A673 (cell line): ENCODE measurements at regions not wholly inside any gene's neighbourhood (a gene's known extent, or its start where the extent isn't known, plus 50 kb on each side); places are given as distances from the start of the nearest gene placed in this dataset.

Experiments used
- BruUV-seq: library from RNA; stranded (reverse); fragments of 400-500 nt; replicated peaks from 2 replicates; lab custom pipeline; 2021; lab: Mats Ljungman, UMichigan
- CTCF ChIA-PET: fragments of 300-600 bp; sonication (Branson Sonifier 250); formaldehyde crosslinking; loops from one replicate; lab custom pipeline; 2022; ENCODE audit warnings: antibody characterized with exemption; lab: Charles Lee
- POLR2A ChIA-PET: fragments of 300-600 bp; sonication (Branson Sonifier 250); formaldehyde crosslinking; loops from one replicate; lab custom pipeline; 2022; ENCODE audit warnings: antibody characterized with exemption; ENCODE audit not compliant: low non-redundant PET; lab: Charles Lee
- DNase-seq: peaks from one replicate; pipeline ENCODE4 v3.0.0-alpha.2; 2015; ENCODE audit warnings: low spot score
- H3K27ac ChIP-seq: fragments of 200-600 bp; sonication (generic); 2 replicates; pipeline ENCODE4 v1.5.1; 2016; ENCODE audit warnings: mixed run types, low read depth, mild to moderate bottlenecking, mixed read lengths, antibody characterized with exemption, low read length; ENCODE audit not compliant: poor library complexity, severe bottlenecking
- H3K27me3 ChIP-seq: fragments of 200-600 bp; sonication (generic); replicated peaks from 2 replicates; pipeline ENCODE4 v1.6.1; 2017; ENCODE audit warnings: mixed run types, low read depth, mild to moderate bottlenecking, mixed read lengths, antibody characterized with exemption, low read length; ENCODE audit not compliant: insufficient read depth, poor library complexity
- H3K36me3 ChIP-seq: fragments of 200-600 bp; sonication (generic); 2 replicates; pipeline ENCODE4 v1.6.1; 2016; ENCODE audit warnings: mixed run types, mild to moderate bottlenecking, mixed read lengths, antibody characterized with exemption, low read length; ENCODE audit not compliant: insufficient read depth, poor library complexity, severe bottlenecking
- H3K4me1 ChIP-seq: fragments of 200-600 bp; sonication (generic); 2 replicates; pipeline ENCODE4 v1.6.1; 2017; ENCODE audit warnings: mixed run types, mild to moderate bottlenecking, mixed read lengths, antibody characterized with exemption, low read length; ENCODE audit not compliant: insufficient read depth, poor library complexity, severe bottlenecking
- H3K4me3 ChIP-seq: fragments of 200-600 bp; sonication (generic); 2 replicates; pipeline ENCODE4 v1.5.1; 2016; ENCODE audit warnings: low read depth, mixed run types, mild to moderate bottlenecking, mixed read lengths, low read length; ENCODE audit not compliant: poor library complexity, severe bottlenecking
- H3K9me3 ChIP-seq: fragments of 200-600 bp; sonication (generic); 2 replicates; pipeline ENCODE4 v1.6.1; 2016; ENCODE audit warnings: mixed run types, low read depth, mild to moderate bottlenecking, mixed read lengths, antibody characterized with exemption, low read length; ENCODE audit not compliant: poor library complexity, severe bottlenecking
- EZH2 ChIP-seq: fragments of 200-600 bp; sonication (generic); IDR thresholded peaks from 2 replicates; pipeline ENCODE4 v1.6.1; 2017; ENCODE audit warnings: borderline replicate concordance, low read depth, mild to moderate bottlenecking, mixed read lengths, antibody characterized with exemption, low read length; ENCODE audit not compliant: poor library complexity, severe bottlenecking
- intact Hi-C: fragments of 100-400 bp; cut with micrococcal nuclease; formaldehyde crosslinking; loops from one replicate; pipeline ENCODE4 v1.10.0; 2022; ENCODE audit not compliant: unreplicated experiment
- TF ChIP-seq, protein P1 (sequence below): fragments of 300-800, 200-600 bp; sonication (generic); conservative IDR thresholded peaks from 2 replicates; pipeline ENCODE4 v1.5.1; 2017; ENCODE audit warnings: low read depth, mild to moderate bottlenecking, antibody characterized with exemption, low read length, moderate library complexity, mixed read lengths

- TF ChIP-seq EZH2, result no peak
- TF ChIP-seq, protein P1, sequence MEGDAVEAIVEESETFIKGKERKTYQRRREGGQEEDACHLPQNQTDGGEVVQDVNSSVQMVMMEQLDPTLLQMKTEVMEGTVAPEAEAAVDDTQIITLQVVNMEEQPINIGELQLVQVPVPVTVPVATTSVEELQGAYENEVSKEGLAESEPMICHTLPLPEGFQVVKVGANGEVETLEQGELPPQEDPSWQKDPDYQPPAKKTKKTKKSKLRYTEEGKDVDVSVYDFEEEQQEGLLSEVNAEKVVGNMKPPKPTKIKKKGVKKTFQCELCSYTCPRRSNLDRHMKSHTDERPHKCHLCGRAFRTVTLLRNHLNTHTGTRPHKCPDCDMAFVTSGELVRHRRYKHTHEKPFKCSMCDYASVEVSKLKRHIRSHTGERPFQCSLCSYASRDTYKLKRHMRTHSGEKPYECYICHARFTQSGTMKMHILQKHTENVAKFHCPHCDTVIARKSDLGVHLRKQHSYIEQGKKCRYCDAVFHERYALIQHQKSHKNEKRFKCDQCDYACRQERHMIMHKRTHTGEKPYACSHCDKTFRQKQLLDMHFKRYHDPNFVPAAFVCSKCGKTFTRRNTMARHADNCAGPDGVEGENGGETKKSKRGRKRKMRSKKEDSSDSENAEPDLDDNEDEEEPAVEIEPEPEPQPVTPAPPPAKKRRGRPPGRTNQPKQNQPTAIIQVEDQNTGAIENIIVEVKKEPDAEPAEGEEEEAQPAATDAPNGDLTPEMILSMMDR, result no peak
- H3K27ac ChIP-seq, result no peak overlapping the region
- intact Hi-C loops, result no loop called here
- POLR2A ChIA-PET, result no interaction called here
- DNase-seq, result no peak
- no peaks in the 10 kb centered on the region for H3K36me3 ChIP-seq
- no peaks in the 10 kb centered on the region for H3K27me3 ChIP-seq
- no peaks in the 10 kb centered on the region for H3K9me3 ChIP-seq
- H3K4me1 ChIP-seq, result no peaks in the 10 kb centered on the region
- no peak overlapping the region for H3K4me3 ChIP-seq
- CTCF ChIA-PET, result no interaction called here
- no TSS peak for BruUV-seq
These were observed 275.9 kb upstream of the KLHL1 start for GRCh38 chr13:70384156-70384555.

GRCh38 chr13:70380809-70381208, 272.6 kb upstream of the KLHL1 start:
- DNase-seq, result no peak
- CTCF ChIA-PET, result no interaction called here
- Histone ChIP-seq H3K27ac (no peak overlapping the region), H3K9me3 (no peaks in the 10 kb centered on the region), H3K4me3 (no peak overlapping the region), H3K36me3 (no peaks in the 10 kb centered on the region), H3K4me1 (no peaks in the 10 kb centered on the region), H3K27me3 (no peaks in the 10 kb centered on the region)
- TF ChIP-seq, protein P1, result no peak
- no peak for TF ChIP-seq EZH2
- POLR2A ChIA-PET, result no interaction called here
- intact Hi-C loops, result no loop called here
- BruUV-seq, result no TSS peak

DNA sequence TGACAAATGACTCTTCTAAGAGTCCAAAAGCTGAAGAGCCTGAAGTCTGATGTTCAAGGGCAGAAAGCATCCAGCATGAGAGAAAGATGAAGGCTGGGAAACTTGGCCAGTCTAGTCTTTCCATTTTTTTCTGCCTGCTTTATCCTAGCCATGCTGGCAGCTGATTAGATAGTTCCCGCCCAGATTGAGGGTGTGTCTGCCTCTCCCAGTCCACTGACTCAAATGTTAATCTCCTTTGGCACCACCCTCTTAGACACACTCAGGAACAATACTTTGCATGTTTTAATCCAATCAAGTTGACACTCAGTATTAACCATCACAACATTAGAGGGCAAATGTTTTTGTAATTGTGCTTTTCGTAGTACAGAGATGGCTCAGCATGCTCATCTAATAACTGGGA, 267.5 kb upstream of the KLHL1 start:
- no peak for TF ChIP-seq EZH2
- TF ChIP-seq, protein P1, result no peak
- Histone ChIP-seq H3K4me3 (no peak overlapping the region), H3K27me3 (no peaks in the 10 kb centered on the region), H3K4me1 (no peaks in the 10 kb centered on the region), H3K36me3 (no peaks in the 10 kb centered on the region), H3K27ac (no peak overlapping the region), H3K9me3 (no peaks in the 10 kb centered on the region)
- CTCF ChIA-PET, result no interaction called here
- peak; percentile 33 for DNase-seq
- POLR2A ChIA-PET, result no interaction called here
- no TSS peak for BruUV-seq
- intact Hi-C loops, result no loop called here
